Right cardiac atrium (tissue), 5 donors: ENCODE measurements at regions not wholly inside any gene's neighbourhood (a gene's known extent, or its start where the extent isn't known, plus 50 kb on each side); places are given as distances from the start of the nearest gene placed in this dataset.

Experiments
- ATAC-seq, 2 donors: fragments of 200-7000 bp; cut with Tn5 transposase; one replicate each; pipeline versions ENCODE4 v1.8.0 to v1.9.1; 2020; ENCODE audit warnings: moderate library complexity in 2 of 2, mild to moderate bottlenecking in 1 of 2
- DNase-seq, 3 donors: peaks; one replicate each; pipeline ENCODE4 v3.0.0-alpha.2; 2020
- H3K27ac ChIP-seq: one replicate; pipeline ENCODE4 v1.5.1; 2013; ENCODE audit warnings: mild to moderate bottlenecking, low read length, control low read depth, moderate library complexity
- H3K27me3 ChIP-seq: one replicate; pipeline ENCODE4 v1.6.1; 2013; ENCODE audit not compliant: control insufficient read depth, insufficient read depth
- H3K4me1 ChIP-seq: one replicate; pipeline ENCODE4 v1.6.1; 2013; ENCODE audit warnings: low read length; ENCODE audit not compliant: control insufficient read depth, insufficient read depth
- H3K4me3 ChIP-seq: one replicate; pipeline ENCODE4 v1.5.1; 2013; ENCODE audit warnings: low read length, control low read depth
- H3K9me3 ChIP-seq: one replicate; pipeline ENCODE4 v1.6.1; 2013; ENCODE audit warnings: low read length; ENCODE audit not compliant: control insufficient read depth
- WGBS: extraction: QIAGEN DNeasy Blood & Tissue Kit; methylation state at CpG from one replicate; pipeline ENCODE4 v1.1.7; 2013; 5-methylcytosine and 5-hydroxymethylcytosine counted together
- intact Hi-C, 4 donors: fragments of 100-400 bp; cut with DNase I; formaldehyde crosslinking; loops; one replicate each; pipeline versions ENCODE4 v1.11.0 to v1.14.0; 2022 to 2023
- donor health status: healthy with polysubstance abuse.
- donor health status: DM: no; HTN: yes; CAD: no.
- donor health status: DM: no; HTN: no; CAD: no.
- donor health status: DM: no; HTN: yes; CAD: no; lungs with severe emphysema.
- donor health status: DM: yes; HTN: yes; CAD: no.

- Histone ChIP-seq H3K9me3 (no peaks in the 10 kb centered on the region), H3K4me3 (no peak overlapping the region), H3K27ac (no peak overlapping the region), H3K27me3 (no peaks in the 10 kb centered on the region), H3K4me1 (no peaks in the 10 kb centered on the region)
- 68% methylated on average over 13 of the region's 13 CpGs for WGBS
- intact Hi-C loops = no loop called here
- no peak for DNase-seq
- ATAC-seq = no peak
Observed at GRCh38 chr5:3300726-3301125, 294.9 kb upstream of the IRX1 start.

- ATAC-seq = no peak
- Histone ChIP-seq H3K9me3 (no peaks in the 10 kb centered on the region), H3K27me3 (no peaks in the 10 kb centered on the region), H3K4me3 (no peak overlapping the region), H3K27ac (no peak overlapping the region), H3K4me1 (no peaks in the 10 kb centered on the region)
- intact Hi-C loops = no loop called here
- no peak for DNase-seq
- 78% methylated on average over 7 of the region's 7 CpGs for WGBS
Observed at GRCh38 chr5:3299441-3299840, 296.2 kb upstream of the IRX1 start.

DNA sequence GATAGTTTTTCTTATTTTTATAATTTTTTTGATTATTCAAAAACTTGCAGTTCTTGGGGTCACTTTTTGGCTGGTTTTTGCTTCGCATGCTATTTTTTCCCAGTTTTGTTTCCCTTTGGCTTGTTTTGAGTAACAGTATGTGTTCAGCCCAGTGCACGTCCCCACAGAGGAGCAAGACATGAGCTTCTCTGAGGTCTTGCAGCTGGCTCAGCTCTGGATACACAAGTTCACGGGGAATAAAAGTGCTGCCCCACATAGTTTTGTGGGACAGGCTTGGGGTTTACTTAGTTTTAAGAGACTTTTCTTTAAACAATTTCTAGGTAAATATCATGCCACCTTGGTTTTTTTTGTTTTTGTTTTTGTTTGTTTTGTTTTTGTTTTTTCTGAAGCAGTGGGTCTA is 297.8 kb upstream of the IRX1 start:
- H3K4me3 ChIP-seq = no peak overlapping the region
- no peaks in the 10 kb centered on the region for H3K9me3 ChIP-seq
- no peak for ATAC-seq
- H3K27ac ChIP-seq = no peak overlapping the region
- H3K27me3 ChIP-seq = no peaks in the 10 kb centered on the region
- WGBS = 63% methylated on average over 3 of the region's 3 CpGs
- intact Hi-C loops = no loop called here
- DNase-seq = no peak
- H3K4me1 ChIP-seq = no peaks in the 10 kb centered on the region

DNA sequence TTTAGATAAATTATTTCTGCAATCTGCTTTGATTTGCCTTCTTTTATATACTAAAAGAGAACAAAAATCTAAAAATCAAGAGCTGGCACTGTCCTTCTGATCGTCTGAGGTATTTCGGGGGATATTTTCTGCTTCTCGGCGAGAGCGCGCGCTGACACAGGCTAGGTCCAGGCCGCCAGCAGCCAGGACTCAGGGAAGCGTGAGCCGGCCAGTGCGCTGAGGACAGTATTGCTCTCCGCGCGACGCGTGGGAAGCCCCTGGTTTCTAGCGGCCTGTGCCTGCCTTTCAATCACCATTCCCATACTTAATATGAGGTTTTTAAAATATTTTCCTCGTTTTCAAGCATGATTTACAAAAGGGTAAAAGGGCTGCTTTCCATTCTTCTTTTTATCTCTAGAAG is 307.3 kb upstream of the IRX1 start:
- Histone ChIP-seq H3K4me1 (no peaks in the 10 kb centered on the region), H3K9me3 (no peaks in the 10 kb centered on the region), H3K27ac (no peak overlapping the region), H3K4me3 (no peak overlapping the region), H3K27me3 (no peaks in the 10 kb centered on the region)
- DNase-seq (no peak), ATAC-seq (no peak)
- intact Hi-C loops = no loop called here
- WGBS = 91% methylated on average over 18 of the region's 18 CpGs

GRCh38 chr5:3287516-3287915 is 308.1 kb upstream of the IRX1 start:
- intact Hi-C loops = no loop called here
- Histone ChIP-seq H3K27ac (no peak overlapping the region), H3K9me3 (no peaks in the 10 kb centered on the region), H3K27me3 (no peaks in the 10 kb centered on the region), H3K4me1 (no peaks in the 10 kb centered on the region), H3K4me3 (no peak overlapping the region)
- 72% methylated on average over 9 of the region's 9 CpGs for WGBS
- DNase-seq (no peak), ATAC-seq (no peak)

- DNase-seq (no peak), ATAC-seq (no peak)
- intact Hi-C loops = no loop called here
- Histone ChIP-seq H3K27ac (no peak overlapping the region), H3K4me3 (no peak overlapping the region), H3K27me3 (no peaks in the 10 kb centered on the region), H3K9me3 (no peaks in the 10 kb centered on the region), H3K4me1 (no peaks in the 10 kb centered on the region)
- 84% methylated on average over 13 of the region's 13 CpGs for WGBS
Observed at GRCh38 chr5:3285621-3286020, 310.0 kb upstream of the IRX1 start.

DNA sequence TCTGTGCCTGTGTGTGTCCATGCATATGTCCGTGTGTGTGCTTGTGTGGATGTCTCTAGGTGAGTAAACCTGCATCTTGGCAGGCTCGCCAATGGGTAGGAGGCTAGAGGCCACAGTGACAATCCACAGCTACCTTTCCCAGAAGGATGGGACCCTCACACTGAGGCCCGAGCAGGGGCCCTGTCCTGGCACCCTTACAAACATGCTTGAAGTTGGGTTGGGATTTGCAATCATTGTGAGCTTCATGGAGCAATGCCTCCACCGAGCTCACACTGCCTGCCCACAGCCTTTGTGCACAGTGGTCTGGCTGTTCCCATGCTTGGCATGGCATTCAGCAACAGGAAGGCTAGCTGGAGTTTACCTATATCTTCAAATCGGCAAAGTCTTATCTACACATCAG is 311.1 kb upstream of the IRX1 start:
- Histone ChIP-seq H3K27me3 (no peaks in the 10 kb centered on the region), H3K9me3 (peaks cover 2% of the 10 kb centered on the region), H3K27ac (no peak overlapping the region), H3K4me3 (no peak overlapping the region), H3K4me1 (no peaks in the 10 kb centered on the region)
- intact Hi-C loops = no loop called here
- DNase-seq (no peak), ATAC-seq (no peak)
- WGBS = 81% methylated on average over 5 of the region's 5 CpGs

- Histone ChIP-seq H3K27me3 (no peaks in the 10 kb centered on the region), H3K4me1 (no peaks in the 10 kb centered on the region), H3K27ac (no peak overlapping the region), H3K9me3 (peaks cover 2% of the 10 kb centered on the region), H3K4me3 (no peak overlapping the region)
- DNase-seq = no peak
- ATAC-seq = no peak
- 96% methylated on average over 20 of the region's 20 CpGs for WGBS
- intact Hi-C loops = no loop called here
Observed at GRCh38 chr5:3282841-3283240, 312.8 kb upstream of the IRX1 start.

GRCh38 chr5:3281366-3281765 is 314.3 kb upstream of the IRX1 start:
- intact Hi-C loops = no loop called here
- no peak for DNase-seq
- Histone ChIP-seq H3K27ac (no peak overlapping the region), H3K4me1 (no peaks in the 10 kb centered on the region), H3K9me3 (peaks cover 2% of the 10 kb centered on the region), H3K27me3 (no peaks in the 10 kb centered on the region), H3K4me3 (no peak overlapping the region)
- ATAC-seq = no peak
- WGBS = 73% methylated on average over 7 of the region's 7 CpGs

DNA sequence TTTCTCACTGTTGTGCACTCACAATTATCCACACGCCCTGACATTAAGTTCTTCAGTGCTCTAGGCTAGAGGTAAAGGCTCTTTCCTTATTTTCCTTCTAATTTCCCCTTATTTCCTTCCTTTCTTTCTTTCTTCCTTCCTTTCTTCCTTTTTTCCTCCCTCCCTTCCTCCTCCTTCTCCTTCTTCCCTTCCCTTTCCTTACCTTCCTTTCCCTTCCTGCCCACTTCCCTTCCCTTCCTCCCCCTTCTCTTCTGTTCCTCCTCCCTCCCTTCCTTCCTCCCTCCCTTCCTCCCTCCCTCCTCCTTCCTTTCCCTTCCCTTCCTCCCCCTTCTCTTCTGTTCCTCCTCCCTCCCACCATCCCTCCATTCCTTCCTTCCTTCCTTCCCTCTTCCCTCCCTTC is 317.0 kb upstream of the IRX1 start:
- Histone ChIP-seq H3K27me3 (no peaks in the 10 kb centered on the region), H3K4me1 (no peaks in the 10 kb centered on the region), H3K4me3 (no peak overlapping the region), H3K9me3 (peaks cover 2% of the 10 kb centered on the region), H3K27ac (no peak overlapping the region)
- 51% methylated on average over 1 of the region's 1 CpG for WGBS
- intact Hi-C loops = no loop called here
- DNase-seq = no peak
- ATAC-seq = no peak

DNA sequence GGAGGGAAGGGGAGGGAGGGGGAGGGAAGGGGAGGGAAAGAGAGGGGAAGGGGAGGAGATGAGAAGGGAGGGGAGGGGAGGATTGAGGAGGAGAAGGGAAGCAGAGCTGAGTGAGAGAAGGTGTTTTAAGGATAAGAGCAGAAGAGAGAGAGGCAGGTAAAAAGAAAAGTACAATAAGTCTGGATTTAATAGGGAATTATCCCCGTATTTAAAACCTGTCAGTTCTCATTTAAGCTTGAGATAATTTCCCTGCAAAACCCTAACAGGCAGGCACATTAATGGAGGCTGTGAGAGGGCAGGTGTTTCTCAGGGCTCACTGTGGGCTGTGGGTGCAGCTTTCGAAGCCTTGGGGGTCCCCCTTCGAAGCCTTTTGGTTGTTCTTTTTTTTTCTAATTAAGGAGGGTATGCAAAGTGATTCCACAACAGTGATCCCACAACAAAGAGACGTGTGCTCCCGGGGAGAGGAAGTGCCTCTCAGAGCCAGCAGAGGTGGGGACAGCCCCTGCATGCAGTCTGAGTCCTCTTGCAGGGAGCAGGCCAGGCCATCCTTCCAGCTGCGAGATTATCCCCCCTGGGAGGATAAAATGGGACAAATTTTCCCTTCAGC is 317.9 kb upstream of the IRX1 start:
- ATAC-seq (no peak), DNase-seq (no peak)
- Histone ChIP-seq H3K27me3 (no peaks in the 10 kb centered on the region), H3K4me1 (no peaks in the 10 kb centered on the region), H3K27ac (no peak overlapping the region), H3K4me3 (no peak overlapping the region), H3K9me3 (peaks cover 2% of the 10 kb centered on the region)
- 14% methylated on average over 6 of the region's 6 CpGs for WGBS
- intact Hi-C loops = no loop called here

DNA sequence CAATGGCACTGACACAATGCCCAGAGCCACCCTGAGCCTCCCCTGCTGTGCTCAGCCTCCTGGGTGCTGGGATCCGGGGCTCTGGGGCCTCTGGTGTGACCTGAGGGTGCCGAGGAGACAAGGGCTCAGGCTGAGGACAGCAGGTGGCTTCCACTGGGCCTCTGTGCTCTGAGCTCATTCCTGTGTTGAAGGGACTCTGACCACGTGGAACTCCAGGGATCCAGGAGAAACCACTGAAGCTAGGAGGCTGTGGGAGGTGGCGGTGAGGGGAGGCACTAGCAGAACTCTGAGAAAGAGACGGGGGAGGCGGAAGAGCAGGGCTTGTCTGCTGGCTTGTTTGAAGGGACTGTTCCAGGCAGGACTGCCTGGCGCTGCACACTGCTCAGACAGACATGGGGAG is 318.7 kb upstream of the IRX1 start:
- 62% methylated on average over 7 of the region's 7 CpGs for WGBS
- intact Hi-C loops = no loop called here
- ATAC-seq (no peak), DNase-seq (no peak)
- no peak overlapping the region for H3K4me3 ChIP-seq
- no peaks in the 10 kb centered on the region for H3K4me1 ChIP-seq
- peaks cover 2% of the 10 kb centered on the region for H3K9me3 ChIP-seq
- no peaks in the 10 kb centered on the region for H3K27me3 ChIP-seq
- no peak overlapping the region for H3K27ac ChIP-seq
